SKM-1 treated with dmso at 0.1 percent for 144 hours (cell line): ENCODE measurements at regions not wholly inside any gene's neighbourhood (a gene's known extent, or its start where the extent isn't known, plus 50 kb on each side); places are given as distances from the start of the nearest gene placed in this dataset.

ENCODE experiments used
- DNase-seq: peaks from one replicate; lab custom pipeline; 2025; ENCODE audit not compliant: unreplicated experiment; lab: John Stamatoyannopoulos, UW

- no peak for DNase-seq
Measured at GRCh38 chr2:48912110-48912509, 156.6 kb upstream of the LHCGR start.

- no peak for DNase-seq
Measured at GRCh38 chr2:48910961-48911360, 155.4 kb upstream of the LHCGR start.

GRCh38 chr2:48906633-48907032 lies 151.1 kb upstream of the LHCGR start:
- DNase-seq: no peak

- DNase-seq: no peak
Measured at GRCh38 chr2:48905696-48906095, 150.2 kb upstream of the LHCGR start.

GRCh38 chr2:48902521-48902920 lies 147.0 kb upstream of the LHCGR start:
- no peak for DNase-seq

- DNase-seq: no peak
Measured at GRCh38 chr2:48901416-48901815, 145.9 kb upstream of the LHCGR start.

GRCh38 chr2:48901015-48901343 lies 145.5 kb upstream of the LHCGR start:
- DNase-seq: no peak

GRCh38 chr2:48900321-48901014 lies 144.9 kb upstream of the LHCGR start:
- DNase-seq: no peak

GRCh38 chr2:48896870-48897269 lies 141.3 kb upstream of the LHCGR start:
- no peak for DNase-seq

GRCh38 chr2:48890454-48891131 lies 135.1 kb upstream of the LHCGR start:
- DNase-seq: no peak

GRCh38 chr2:48888066-48888465 lies 132.5 kb upstream of the LHCGR start:
- DNase-seq: no peak

GRCh38 chr2:48886919-48887318 lies 131.4 kb upstream of the LHCGR start:
- DNase-seq: no peak

- DNase-seq: no peak
Measured at GRCh38 chr2:48885841-48886240, 130.3 kb upstream of the LHCGR start.

- DNase-seq: no peak
Measured at GRCh38 chr2:48883661-48884060, 128.1 kb upstream of the LHCGR start.

- DNase-seq: no peak
Measured at GRCh38 chr2:48874282-48874681, 118.8 kb upstream of the LHCGR start.

GRCh38 chr2:48873666-48874065 lies 118.1 kb upstream of the LHCGR start:
- no peak for DNase-seq

GRCh38 chr2:48870942-48871341 lies 115.4 kb upstream of the LHCGR start:
- DNase-seq: no peak

- no peak for DNase-seq
Measured at GRCh38 chr2:48870503-48870902, 115.0 kb upstream of the LHCGR start.

- DNase-seq: no peak
Measured at GRCh38 chr2:48865704-48866103, 110.2 kb upstream of the LHCGR start.

- DNase-seq: no peak
Measured at GRCh38 chr2:48860380-48860779, 104.9 kb upstream of the LHCGR start.

GRCh38 chr2:48856657-48857056 lies 101.1 kb upstream of the LHCGR start:
- DNase-seq: no peak

- DNase-seq: no peak
Measured at GRCh38 chr2:48856144-48856543, 100.6 kb upstream of the LHCGR start.

- no peak for DNase-seq
Measured at GRCh38 chr2:48855142-48855541, 99.6 kb upstream of the LHCGR start.
